DMS 273 (cell line): ENCODE measurements at regions not wholly inside any gene's neighbourhood (a gene's known extent, or its start where the extent isn't known, plus 50 kb on each side); places are given as distances from the start of the nearest gene placed in this dataset.

Source experiments
- DNase-seq: peaks from one replicate; lab custom pipeline; 2025; ENCODE audit not compliant: unreplicated experiment; lab: John Stamatoyannopoulos, UW

DNA sequence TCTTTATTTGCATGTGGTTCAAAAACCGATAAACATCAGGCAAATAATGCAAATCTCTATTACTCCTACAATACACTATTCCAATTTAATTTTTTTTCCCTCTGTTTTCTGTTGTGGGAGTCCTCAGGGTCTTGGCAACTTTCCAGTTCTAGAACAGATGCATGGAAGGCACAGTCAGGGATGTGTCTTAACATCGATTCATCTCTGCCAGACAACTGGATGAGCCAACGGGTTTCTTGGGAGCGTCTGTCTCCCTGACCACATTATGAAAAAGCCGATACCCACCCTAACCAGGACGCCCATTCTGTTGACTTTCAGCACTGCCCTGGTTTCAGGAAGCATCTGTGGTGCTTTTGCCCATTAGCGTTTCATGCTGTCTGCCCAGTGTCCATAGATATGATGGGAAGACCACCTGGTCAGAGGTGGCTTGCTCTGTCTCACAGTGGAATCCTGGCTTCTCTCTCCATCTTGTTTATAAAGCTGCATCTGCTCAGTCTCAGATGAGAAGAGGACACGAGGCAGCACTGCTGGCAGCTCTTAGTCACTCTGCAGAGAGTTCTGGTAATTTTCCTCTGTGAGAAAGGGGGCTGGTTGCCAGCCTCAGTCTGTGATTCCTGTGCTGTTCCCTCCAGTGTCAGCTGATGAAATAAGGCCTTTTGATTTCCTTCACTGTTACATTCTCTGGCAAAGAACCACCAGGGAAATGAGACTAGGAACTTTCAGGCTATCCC lies 57.9 kb upstream of the KCNE4 start:
- peak; percentile 27 for DNase-seq

DNA sequence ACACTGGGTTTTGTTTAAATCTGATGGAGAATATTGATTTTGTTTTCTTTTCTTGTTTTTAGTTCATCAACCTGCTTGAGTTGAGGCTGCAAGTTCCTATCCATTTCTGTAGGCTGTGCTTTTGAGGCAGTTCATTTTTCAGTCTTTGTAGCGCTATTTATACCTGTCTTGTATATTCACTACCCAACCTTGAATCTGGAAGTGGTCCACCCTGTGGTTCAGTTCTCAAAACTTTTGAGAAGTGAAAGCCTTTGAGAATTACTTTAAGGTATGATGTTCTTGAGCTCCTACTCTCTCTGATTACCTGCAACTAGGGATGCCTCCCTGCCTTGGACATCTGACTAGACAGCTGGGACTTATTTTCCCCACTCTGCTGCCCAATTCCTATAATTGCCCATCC lies 53.5 kb upstream of the KCNE4 start:
- DNase-seq = no peak

DNA sequence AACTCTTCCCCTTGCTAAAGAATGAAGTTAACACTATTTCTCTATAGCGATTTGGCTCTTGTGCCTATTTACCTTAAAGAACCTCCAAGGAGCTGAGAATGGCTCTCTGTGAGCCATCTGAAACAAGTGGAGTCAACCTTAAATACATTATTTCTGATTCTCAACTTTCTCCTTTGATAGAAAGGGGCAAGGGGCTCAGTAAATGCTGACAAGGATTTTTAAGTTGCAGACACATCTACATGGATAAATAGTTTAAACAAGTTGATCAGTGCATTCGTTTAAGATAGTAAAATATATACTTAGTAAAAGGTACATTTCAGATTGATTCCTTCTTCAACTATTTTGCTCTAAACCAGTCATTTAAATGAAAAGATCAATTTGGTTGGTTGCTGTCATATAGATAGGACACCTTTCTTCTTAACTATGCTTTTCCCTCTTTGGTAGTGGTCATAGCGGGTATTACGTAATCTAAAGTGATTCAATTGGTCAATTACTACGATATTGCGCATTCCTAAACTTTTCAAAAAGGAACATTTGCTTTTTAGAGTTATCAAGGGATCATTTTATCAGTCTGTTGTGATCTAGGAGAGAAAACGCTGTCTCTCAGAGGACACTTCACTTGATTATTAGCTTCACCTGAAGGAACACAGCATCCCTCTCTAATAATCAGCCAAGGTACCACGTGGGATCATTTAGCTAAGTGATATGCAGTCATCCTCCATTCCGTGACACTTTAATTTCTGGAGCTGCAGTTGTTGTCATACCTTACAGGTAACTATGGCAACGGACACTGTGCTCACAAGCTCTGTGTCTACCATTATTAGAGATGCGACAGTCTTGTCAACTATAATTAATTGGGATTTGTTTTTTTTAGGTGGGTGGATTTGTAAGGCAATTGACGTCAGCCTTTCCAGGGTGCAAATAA lies 50.9 kb upstream of the KCNE4 start:
- DNase-seq = no peak

GRCh38 chr2:223001797-223002175 lies 50.2 kb upstream of the KCNE4 start:
- DNase-seq = no peak
